HEK293 (cell line): ENCODE measurements at regions not wholly inside any gene's neighbourhood (a gene's known extent, or its start where the extent isn't known, plus 50 kb on each side); places are given as distances from the start of the nearest gene placed in this dataset.

Source experiments
- CTCF ChIA-PET: fragments of 350-600 bp; formaldehyde crosslinking; extraction: SDS; loops from one replicate; lab custom pipeline; 2021; ENCODE audit warnings: antibody characterized with exemption; lab: Yijun Ruan, JAX
- POLR2A ChIA-PET: fragments of 300-600 bp; formaldehyde crosslinking; extraction: SDS; loops from one replicate; lab custom pipeline; 2020; ENCODE audit warnings: antibody characterized with exemption, inconsistent platforms; lab: Yijun Ruan, JAX
- H3K27ac ChIP-seq: fragments of 200-500 bp; sonication (Bioruptor generic); 2 replicates; pipeline ENCODE4 v1.5.1; 2014; ENCODE audit warnings: low read depth, low read length, control low read depth, inconsistent platforms; ENCODE audit errors: extremely low read depth
- H3K36me3 ChIP-seq, 2 experiments: fragments of 200-500 bp in 1 of 2; sonication (Bioruptor generic) in 1 of 2; 1 replicate in 1 of 2; 2 replicates in 1 of 2; pipeline ENCODE4 v1.5.1; 2014 to 2017; ENCODE audit warnings: inconsistent platforms in 2 of 2, low read length in 2 of 2; ENCODE audit not compliant: control insufficient read depth in 2 of 2, insufficient read depth in 1 of 2
- H3K4me1 ChIP-seq: fragments of 200-500 bp; sonication (Bioruptor generic); 2 replicates; pipeline ENCODE4 v1.5.1; 2014; ENCODE audit warnings: mild to moderate bottlenecking, low read length, inconsistent platforms; ENCODE audit not compliant: control insufficient read depth, insufficient read depth
- H3K4me3 ChIP-seq: 2 replicates; pipeline ENCODE4 v1.5.1; 2011; ENCODE audit warnings: low read depth, mild to moderate bottlenecking, control low read depth, low read length, moderate library complexity
- H3K9me3 ChIP-seq: fragments of 200-500 bp; sonication (Bioruptor generic); 2 replicates; pipeline ENCODE4 v1.5.1; 2014; ENCODE audit warnings: low read depth, low read length, inconsistent platforms; ENCODE audit not compliant: control insufficient read depth, insufficient read depth
- MEIS1 ChIP-seq: sonication (generic); formaldehyde crosslinking; IDR thresholded peaks from 2 replicates; pipeline ENCODE4 v1.8.1; 2022; ENCODE audit warnings: missing genetic modification reagents, mild to moderate bottlenecking, borderline replicate concordance
- RBAK ChIP-seq: fragments of 450-650 bp; formaldehyde crosslinking; IDR thresholded peaks from 2 replicates; pipeline ENCODE4 v1.5.1; 2016; ENCODE audit warnings: missing biosample characterization, missing genetic modification characterization
- SALL2 ChIP-seq: fragments of 450-650 bp; formaldehyde crosslinking; IDR thresholded peaks from 2 replicates; pipeline ENCODE4 v1.5.0; 2017; ENCODE audit warnings: missing biosample characterization, mild to moderate bottlenecking, missing genetic modification characterization, borderline replicate concordance
- SCRT2 ChIP-seq: fragments of 450-650 bp; formaldehyde crosslinking; IDR thresholded peaks from 2 replicates; pipeline ENCODE4 v1.5.1; 2016; ENCODE audit warnings: missing biosample characterization, missing genetic modification characterization
- ZBTB21 ChIP-seq: fragments of 450-650 bp; formaldehyde crosslinking; IDR thresholded peaks from 2 replicates; pipeline ENCODE4 v1.5.1; 2017; ENCODE audit warnings: missing biosample characterization, missing genetic modification characterization
- ZBTB26 ChIP-seq: fragments of 450-650 bp; formaldehyde crosslinking; optimal IDR thresholded peaks from 2 replicates; pipeline ENCODE3; 2016; ENCODE audit warnings: missing biosample characterization, mild to moderate bottlenecking, missing genetic modification characterization
- ZBTB48 ChIP-seq: fragments of 450-650 bp; formaldehyde crosslinking; IDR thresholded peaks from 2 replicates; pipeline ENCODE4 v1.5.1; 2016; ENCODE audit warnings: missing biosample characterization, missing genetic modification characterization
- ZFP3 ChIP-seq: fragments of 450-650 bp; formaldehyde crosslinking; IDR thresholded peaks from 2 replicates; pipeline ENCODE4 v1.5.1; 2016; ENCODE audit warnings: low read depth, missing biosample characterization, missing genetic modification characterization
- ZIC2 ChIP-seq: fragments of 450-650 bp; formaldehyde crosslinking; IDR thresholded peaks from 2 replicates; pipeline ENCODE4 v1.5.1; 2016; ENCODE audit warnings: missing biosample characterization, missing genetic modification characterization
- ZNF148 ChIP-seq: fragments of 450-650 bp; formaldehyde crosslinking; IDR thresholded peaks from 2 replicates; pipeline ENCODE4 v1.5.0; 2017; ENCODE audit warnings: missing biosample characterization, missing genetic modification characterization, borderline replicate concordance
- ZNF239 ChIP-seq: fragments of 450-650 bp; formaldehyde crosslinking; IDR thresholded peaks from 2 replicates; pipeline ENCODE4 v1.5.1; 2016; ENCODE audit warnings: missing biosample characterization, missing genetic modification characterization
- ZNF311 ChIP-seq: fragments of 450-650 bp; formaldehyde crosslinking; IDR thresholded peaks from 2 replicates; pipeline ENCODE4 v1.5.1; 2017; ENCODE audit warnings: missing biosample characterization, missing genetic modification characterization, borderline replicate concordance
- ZNF366 ChIP-seq: fragments of 450-650 bp; formaldehyde crosslinking; conservative IDR thresholded peaks from 2 replicates; pipeline ENCODE4 v1.5.1; 2016; ENCODE audit warnings: missing biosample characterization, missing genetic modification characterization
- ZNF398 ChIP-seq: fragments of 450-650 bp; formaldehyde crosslinking; IDR thresholded peaks from 2 replicates; pipeline ENCODE4 v1.5.1; 2017; ENCODE audit warnings: missing biosample characterization, missing genetic modification characterization
- ZNF600 ChIP-seq: fragments of 450-650 bp; formaldehyde crosslinking; IDR thresholded peaks from 2 replicates; pipeline ENCODE4 v1.5.1; 2016; ENCODE audit warnings: missing biosample characterization, missing genetic modification characterization
- ZNF624 ChIP-seq: fragments of 450-650 bp; formaldehyde crosslinking; IDR thresholded peaks from 2 replicates; pipeline ENCODE4 v1.5.1; 2017; ENCODE audit warnings: missing biosample characterization, missing genetic modification characterization
- ZNF629 ChIP-seq: fragments of 450-650 bp; formaldehyde crosslinking; IDR thresholded peaks from 2 replicates; pipeline ENCODE4 v1.5.1; 2017; ENCODE audit warnings: missing biosample characterization, missing genetic modification characterization
- ZNF664 ChIP-seq: fragments of 450-650 bp; formaldehyde crosslinking; IDR thresholded peaks from 2 replicates; pipeline ENCODE4 v1.5.1; 2016; ENCODE audit warnings: missing biosample characterization, missing genetic modification characterization
- ZNF670 ChIP-seq: fragments of 450-650 bp; formaldehyde crosslinking; IDR thresholded peaks from 2 replicates; pipeline ENCODE4 v1.5.1; 2016; ENCODE audit warnings: missing biosample characterization, missing genetic modification characterization, low read depth
- ZNF777 ChIP-seq: fragments of 450-650 bp; formaldehyde crosslinking; IDR thresholded peaks from 2 replicates; pipeline ENCODE4 v1.5.1; 2017; ENCODE audit warnings: missing biosample characterization, missing genetic modification characterization, borderline replicate concordance
- TF ChIP-seq, protein P1 (sequence below): fragments of 450-650 bp; formaldehyde crosslinking; IDR thresholded peaks from 2 replicates; pipeline ENCODE4 v1.5.1; 2016; ENCODE audit warnings: missing biosample characterization, missing genetic modification characterization
- TF ChIP-seq, protein P2 (sequence below): fragments of 450-650 bp; formaldehyde crosslinking; IDR thresholded peaks from 2 replicates; pipeline ENCODE4 v1.5.1; 2017; ENCODE audit warnings: missing biosample characterization, mild to moderate bottlenecking, missing genetic modification characterization, moderate library complexity

GRCh38 chr3:181773921-181774320 lies 62.2 kb downstream of the SOX2 start (continued):
- no peak for TF ChIP-seq ZNF239 (tag by site-specific recombination)
- TF ChIP-seq ZIC2, result no peak
- no peak for TF ChIP-seq ZNF311 (tag by site-specific recombination)
- TF ChIP-seq SCRT2, result no peak

- Histone ChIP-seq H3K9me3 (no peaks in the 10 kb centered on the region), H3K4me1 (no peaks in the 10 kb centered on the region), H3K36me3 (no peaks in the 10 kb centered on the region), H3K4me3 (no peak overlapping the region), H3K27ac (no peak overlapping the region)
- POLR2A ChIA-PET, result no interaction called here
- CTCF ChIA-PET, result no interaction called here
- TF ChIP-seq ZNF600 (tag by site-specific recombination), result no peak
- TF ChIP-seq ZNF398 (tag by site-specific recombination), result peak; percentile 43
- TF ChIP-seq, protein P1, sequence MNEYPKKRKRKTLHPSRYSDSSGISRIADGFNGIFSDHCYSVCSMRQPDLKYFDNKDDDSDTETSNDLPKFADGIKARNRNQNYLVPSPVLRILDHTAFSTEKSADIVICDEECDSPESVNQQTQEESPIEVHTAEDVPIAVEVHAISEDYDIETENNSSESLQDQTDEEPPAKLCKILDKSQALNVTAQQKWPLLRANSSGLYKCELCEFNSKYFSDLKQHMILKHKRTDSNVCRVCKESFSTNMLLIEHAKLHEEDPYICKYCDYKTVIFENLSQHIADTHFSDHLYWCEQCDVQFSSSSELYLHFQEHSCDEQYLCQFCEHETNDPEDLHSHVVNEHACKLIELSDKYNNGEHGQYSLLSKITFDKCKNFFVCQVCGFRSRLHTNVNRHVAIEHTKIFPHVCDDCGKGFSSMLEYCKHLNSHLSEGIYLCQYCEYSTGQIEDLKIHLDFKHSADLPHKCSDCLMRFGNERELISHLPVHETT (tag by site-specific recombination), result no peak
- TF ChIP-seq ZBTB21 (tag by site-specific recombination), result 0 out of 2 replicates have a peak, but pooled peaks have one; percentile 34
- 0 out of 2 replicates have a peak, but pooled peaks have one; percentile 25 for TF ChIP-seq ZNF629 (tag by site-specific recombination)
- TF ChIP-seq ZNF239 (tag by site-specific recombination), result no peak
- no peak for TF ChIP-seq ZBTB26 (tag by site-specific recombination)
- TF ChIP-seq MEIS1 (CRISPR knock-in tag), result no peak
Measured at GRCh38 chr3:181782306-181782954, 70.7 kb downstream of the SOX2 start.

GRCh38 chr3:181790561-181790960 lies 78.8 kb downstream of the SOX2 start:
- ChIA-PET CTCF (interaction anchor here (0.6 kb wide), 1 partner anchor 11 kb away, joined by 3 read pairs; no protein-coding TSS in a partner anchor), POLR2A (no interaction called here)
- no peaks in the 10 kb centered on the region for H3K9me3 ChIP-seq
- no peak for TF ChIP-seq ZBTB48
- no peak for TF ChIP-seq ZFP3 (tag by site-specific recombination)
- no peak for TF ChIP-seq ZNF664 (tag by site-specific recombination)
- TF ChIP-seq, protein P2, sequence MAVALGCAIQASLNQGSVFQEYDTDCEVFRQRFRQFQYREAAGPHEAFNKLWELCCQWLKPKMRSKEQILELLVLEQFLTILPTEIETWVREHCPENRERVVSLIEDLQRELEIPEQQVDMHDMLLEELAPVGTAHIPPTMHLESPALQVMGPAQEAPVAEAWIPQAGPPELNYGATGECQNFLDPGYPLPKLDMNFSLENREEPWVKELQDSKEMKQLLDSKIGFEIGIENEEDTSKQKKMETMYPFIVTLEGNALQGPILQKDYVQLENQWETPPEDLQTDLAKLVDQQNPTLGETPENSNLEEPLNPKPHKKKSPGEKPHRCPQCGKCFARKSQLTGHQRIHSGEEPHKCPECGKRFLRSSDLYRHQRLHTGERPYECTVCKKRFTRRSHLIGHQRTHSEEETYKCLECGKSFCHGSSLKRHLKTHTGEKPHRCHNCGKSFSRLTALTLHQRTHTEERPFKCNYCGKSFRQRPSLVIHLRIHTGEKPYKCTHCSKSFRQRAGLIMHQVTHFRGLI (tag by site-specific recombination), result no peak
- no peak for TF ChIP-seq RBAK (tag by site-specific recombination)
- TF ChIP-seq ZNF777 (tag by site-specific recombination), result no peak
- TF ChIP-seq ZNF624, result no peak
- no peak for TF ChIP-seq ZNF366
- no peak for TF ChIP-seq ZNF148
- TF ChIP-seq ZNF600 (tag by site-specific recombination), result no peak
- no peak for TF ChIP-seq SALL2
- no peak for TF ChIP-seq ZNF670 (tag by site-specific recombination)
- no peak for TF ChIP-seq ZNF398 (tag by site-specific recombination)
- TF ChIP-seq ZBTB21 (tag by site-specific recombination), result no peak

More at GRCh38 chr3:181790561-181790960, 78.8 kb downstream of the SOX2 start:
- Histone ChIP-seq H3K4me3 (no peak overlapping the region), H3K27ac (no peak overlapping the region), H3K36me3 (no peaks in the 10 kb centered on the region), H3K4me1 (no peaks in the 10 kb centered on the region)
